ENCODE measurements at regions not wholly inside any gene's neighbourhood (a gene's known extent, or its start where the extent isn't known, plus 50 kb on each side); places are given as distances from the start of the nearest gene placed in this dataset.
"Not testable (repeated sequence)": the region's sequence is repeated elsewhere in the genome, so short reads cannot be mapped to it uniquely, and the experiment has no call there.

DNA sequence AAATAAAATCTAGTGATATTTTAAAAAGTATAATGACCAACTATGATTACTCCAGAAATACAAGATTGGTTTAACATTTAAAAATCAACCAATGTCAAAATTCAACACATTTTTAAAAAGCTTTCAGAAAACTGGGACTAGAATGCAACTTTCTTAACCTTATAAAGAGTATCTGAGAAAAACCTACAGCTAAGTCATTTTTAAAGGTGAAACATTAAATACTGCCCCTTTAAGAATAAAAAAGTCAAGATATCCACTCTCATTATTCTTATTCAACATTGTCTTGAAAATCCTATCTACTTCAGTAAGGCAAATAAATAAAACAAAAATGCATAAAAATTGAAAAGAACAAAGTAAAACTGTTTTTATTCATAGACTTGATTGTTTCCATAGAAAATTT lies 673.2 kb downstream of the UQCRFS1 start:
- TF ChIP-seq TAF1 (IDR thresholded peaks at IDR 0.05; ENCODE audit: low read depth, low read length) (no peak), POLR2AphosphoS5 (IDR thresholded peaks at IDR 0.05; ENCODE audit: low read depth, low read length) (no peak), POU2F2 (IDR thresholded peaks at IDR 0.05; ENCODE audit: low read depth, low read length) (no peak), POLR2A (IDR thresholded peaks at IDR 0.05; ENCODE audit: low read depth, low read length) (no peak), SPI1 (IDR thresholded peaks at IDR 0.05; ENCODE audit: low read depth, low read length) (no peak), PAX5 (IDR thresholded peaks at IDR 0.05; ENCODE audit: insufficient read depth, low read length, severe bottlenecking) (no peak)
- DNase-seq (ENCODE audit: insufficient read length, low spot score) (no peak), FAIRE-seq (no peak)

DNA sequence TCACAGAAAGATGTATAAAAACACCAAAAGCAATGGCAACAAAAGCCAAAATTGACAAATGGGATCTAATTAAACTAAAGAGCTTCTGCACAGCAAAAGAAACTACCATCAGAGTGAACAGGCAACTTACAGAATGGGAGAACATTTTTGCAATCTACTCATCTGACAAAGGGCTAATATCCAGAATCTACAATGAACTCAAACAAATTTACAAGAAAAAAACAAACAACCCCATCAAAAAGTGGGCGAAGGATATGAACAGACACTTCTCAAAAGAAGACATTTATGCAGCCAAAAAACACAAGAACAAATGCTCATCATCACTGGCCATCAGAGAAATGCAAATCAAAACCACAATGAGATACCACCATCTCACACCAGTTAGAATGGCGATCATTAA lies 674.4 kb downstream of the UQCRFS1 start:
- DNase-seq (ENCODE audit: insufficient read length, low spot score); FAIRE-seq: not testable (repeated sequence)

DNA sequence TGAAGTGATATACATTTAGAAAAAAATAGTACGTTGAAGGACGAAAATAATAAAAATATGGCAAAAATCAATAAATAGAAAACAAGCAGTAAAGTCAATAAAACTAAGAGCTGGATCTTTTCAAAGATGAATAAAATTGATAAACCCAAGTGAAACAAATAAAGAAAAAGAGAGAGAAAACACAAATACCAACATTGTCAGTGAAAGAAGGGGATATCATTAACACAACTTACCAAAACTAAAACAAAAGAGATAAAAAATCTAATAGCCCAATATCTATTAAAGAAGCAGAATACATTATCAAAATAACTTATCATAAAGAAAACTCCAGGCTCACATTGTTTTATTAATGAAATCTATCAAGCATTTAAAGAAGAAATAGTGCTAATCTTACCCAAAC lies 675.1 kb downstream of the UQCRFS1 start:
- DNase-seq (ENCODE audit: insufficient read length, low spot score): no peak
- FAIRE-seq: no peak
- TF ChIP-seq POLR2AphosphoS5 (IDR thresholded peaks at IDR 0.05; ENCODE audit: low read depth, low read length) (no peak), SPI1 (IDR thresholded peaks at IDR 0.05; ENCODE audit: low read depth, low read length) (no peak), POU2F2 (IDR thresholded peaks at IDR 0.05; ENCODE audit: low read depth, low read length) (no peak), PAX5 (IDR thresholded peaks at IDR 0.05; ENCODE audit: insufficient read depth, low read length, severe bottlenecking) (no peak), POLR2A (IDR thresholded peaks at IDR 0.05; ENCODE audit: low read depth, low read length) (no peak), TAF1 (IDR thresholded peaks at IDR 0.05; ENCODE audit: low read depth, low read length) (no peak)

DNA sequence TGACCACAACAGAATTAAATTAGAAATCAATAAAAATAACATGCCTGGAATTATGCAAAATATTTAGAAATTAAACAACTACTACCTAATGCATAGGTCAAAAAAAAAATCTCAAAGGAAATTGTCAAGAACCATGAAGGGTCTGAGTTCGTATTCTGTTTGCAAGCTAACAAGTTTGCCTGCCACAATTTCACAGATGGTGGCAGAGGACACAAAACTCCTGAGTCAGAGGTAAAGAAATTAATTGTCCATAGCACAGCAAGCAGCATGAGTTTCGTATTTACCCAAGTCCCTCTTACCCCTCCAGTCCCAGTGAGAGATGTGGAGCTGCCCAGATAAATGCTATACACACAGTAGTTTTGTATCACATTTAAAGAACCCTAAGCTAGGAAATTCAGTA lies 675.9 kb downstream of the UQCRFS1 start:
- no peak for TF ChIP-seq SPI1 (IDR thresholded peaks at IDR 0.05; ENCODE audit: low read depth, low read length)
- TF ChIP-seq POLR2A (IDR thresholded peaks at IDR 0.05; ENCODE audit: low read depth, low read length): no peak
- TF ChIP-seq POU2F2 (IDR thresholded peaks at IDR 0.05; ENCODE audit: low read depth, low read length): no peak
- TF ChIP-seq POLR2AphosphoS5 (IDR thresholded peaks at IDR 0.05; ENCODE audit: low read depth, low read length): no peak
- TF ChIP-seq PAX5 (IDR thresholded peaks at IDR 0.05; ENCODE audit: insufficient read depth, low read length, severe bottlenecking): no peak
- TF ChIP-seq TAF1 (IDR thresholded peaks at IDR 0.05; ENCODE audit: low read depth, low read length): no peak
- FAIRE-seq (no peak), DNase-seq (ENCODE audit: insufficient read length, low spot score) (no peak)

DNA sequence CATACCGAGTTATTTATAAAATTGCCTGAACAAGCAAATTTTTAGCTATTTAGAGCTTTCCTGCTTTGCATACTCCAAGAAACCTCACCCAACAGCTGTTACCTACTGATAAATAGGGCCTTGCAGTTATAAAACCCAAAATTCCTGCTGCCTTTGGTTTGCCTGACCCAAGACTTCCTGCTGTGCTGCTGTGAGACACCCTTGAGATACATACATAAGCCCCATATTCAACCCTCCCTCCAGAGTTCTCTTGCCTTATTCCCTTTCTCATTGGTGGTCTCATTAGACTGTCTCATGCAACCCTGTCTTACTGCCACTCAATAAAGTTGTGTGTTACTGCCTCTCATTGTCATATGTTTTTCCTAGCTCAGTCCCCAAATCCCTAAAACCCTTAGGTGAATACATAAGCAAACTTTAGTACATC lies 677.6 kb downstream of the UQCRFS1 start:
- no peak for DNase-seq (ENCODE audit: insufficient read length, low spot score)
- no peak for FAIRE-seq
- TF ChIP-seq SPI1 (IDR thresholded peaks at IDR 0.05; ENCODE audit: low read depth, low read length) (no peak), PAX5 (IDR thresholded peaks at IDR 0.05; ENCODE audit: insufficient read depth, low read length, severe bottlenecking) (no peak), TAF1 (IDR thresholded peaks at IDR 0.05; ENCODE audit: low read depth, low read length) (no peak), POLR2A (IDR thresholded peaks at IDR 0.05; ENCODE audit: low read depth, low read length) (no peak), POU2F2 (IDR thresholded peaks at IDR 0.05; ENCODE audit: low read depth, low read length) (no peak), POLR2AphosphoS5 (IDR thresholded peaks at IDR 0.05; ENCODE audit: low read depth, low read length) (no peak)

DNA sequence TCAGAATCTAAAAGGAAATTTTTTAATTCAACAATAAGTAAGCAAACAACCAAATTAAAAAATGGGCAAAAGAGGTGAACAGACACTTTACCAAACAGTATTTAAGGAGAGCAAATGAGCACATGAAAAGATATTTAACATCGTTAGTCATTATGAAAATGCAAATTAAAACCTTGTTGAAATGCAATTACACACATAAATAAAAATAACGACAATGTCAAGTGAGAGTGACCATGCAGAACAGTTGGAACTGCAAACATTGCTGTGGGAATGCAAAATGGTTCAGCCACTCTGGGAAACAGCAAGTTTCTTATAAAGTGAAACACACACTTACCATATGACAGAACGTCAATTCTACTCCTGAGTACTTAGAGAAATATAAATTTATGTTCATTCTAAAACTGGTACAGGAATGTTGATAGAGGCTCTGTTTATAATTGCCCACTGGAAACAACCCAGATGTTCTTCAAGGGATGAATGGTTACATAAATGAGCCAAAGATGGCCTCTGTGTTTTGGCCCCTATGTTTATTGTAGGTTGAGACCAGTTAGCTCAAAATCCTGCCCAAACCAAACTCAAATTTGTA lies 678.1 kb downstream of the UQCRFS1 start:
- FAIRE-seq: no peak
- DNase-seq (ENCODE audit: insufficient read length, low spot score): no peak
- TF ChIP-seq POLR2AphosphoS5 (IDR thresholded peaks at IDR 0.05; ENCODE audit: low read depth, low read length) (no peak), POLR2A (IDR thresholded peaks at IDR 0.05; ENCODE audit: low read depth, low read length) (no peak), PAX5 (IDR thresholded peaks at IDR 0.05; ENCODE audit: insufficient read depth, low read length, severe bottlenecking) (no peak), TAF1 (IDR thresholded peaks at IDR 0.05; ENCODE audit: low read depth, low read length) (no peak), POU2F2 (IDR thresholded peaks at IDR 0.05; ENCODE audit: low read depth, low read length) (no peak), SPI1 (IDR thresholded peaks at IDR 0.05; ENCODE audit: low read depth, low read length) (no peak)

DNA sequence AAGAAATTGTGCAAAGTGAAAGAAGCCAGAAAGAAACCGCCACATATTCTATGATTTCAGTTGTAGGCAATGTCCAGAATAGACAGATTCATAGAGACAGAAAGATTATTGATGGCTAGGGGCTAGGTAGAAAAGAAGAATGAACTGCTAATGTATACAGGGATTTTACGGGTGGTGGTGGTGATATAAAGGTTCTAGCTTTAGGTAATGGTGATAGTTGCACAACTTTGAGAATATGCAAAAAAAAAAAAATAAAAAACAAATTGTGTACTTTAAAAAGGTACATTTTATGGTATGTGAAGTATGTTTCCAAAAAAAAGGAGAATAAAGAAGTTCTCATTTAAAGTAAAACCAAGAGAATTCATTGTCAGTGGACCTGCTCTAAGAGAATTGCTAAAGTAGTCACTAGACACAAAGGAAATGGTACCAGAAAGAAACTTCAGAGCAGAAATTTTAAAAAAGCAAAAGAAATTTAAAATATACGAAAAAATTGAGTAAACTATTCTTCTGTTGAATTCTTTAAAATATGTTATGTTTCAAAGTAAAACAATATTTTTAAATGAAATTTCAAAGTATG lies 680.1 kb downstream of the UQCRFS1 start:
- FAIRE-seq (no peak), DNase-seq (ENCODE audit: insufficient read length, low spot score) (no peak)
- TF ChIP-seq POU2F2 (IDR thresholded peaks at IDR 0.05; ENCODE audit: low read depth, low read length): no peak
- TF ChIP-seq POLR2AphosphoS5 (IDR thresholded peaks at IDR 0.05; ENCODE audit: low read depth, low read length): no peak
- no peak for TF ChIP-seq PAX5 (IDR thresholded peaks at IDR 0.05; ENCODE audit: insufficient read depth, low read length, severe bottlenecking)

DNA sequence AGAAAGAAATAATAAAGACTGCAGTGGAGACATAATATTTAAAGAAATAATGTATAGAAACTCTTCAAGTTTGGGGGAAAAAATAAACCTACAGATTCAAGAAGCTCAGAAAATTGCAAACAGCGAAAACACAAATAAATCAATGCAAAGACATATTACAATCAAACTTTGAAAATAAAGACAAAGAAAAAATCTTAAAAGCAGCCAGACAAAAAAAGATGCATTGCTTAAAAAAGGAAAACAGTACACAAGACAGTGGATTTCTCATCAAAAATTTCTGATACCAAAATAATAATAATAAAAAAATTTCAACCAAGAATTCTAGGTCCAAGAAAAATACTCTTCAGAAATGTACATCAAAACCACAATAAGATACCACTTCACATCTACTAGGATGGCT lies 681.0 kb downstream of the UQCRFS1 start:
- no peak for DNase-seq (ENCODE audit: insufficient read length, low spot score)
- TF ChIP-seq POLR2AphosphoS5 (IDR thresholded peaks at IDR 0.05; ENCODE audit: low read depth, low read length): no peak
- no peak for TF ChIP-seq TAF1 (IDR thresholded peaks at IDR 0.05; ENCODE audit: low read depth, low read length)
- no peak for TF ChIP-seq SPI1 (IDR thresholded peaks at IDR 0.05; ENCODE audit: low read depth, low read length)
- TF ChIP-seq PAX5 (IDR thresholded peaks at IDR 0.05; ENCODE audit: insufficient read depth, low read length, severe bottlenecking): no peak
- no peak for TF ChIP-seq POU2F2 (IDR thresholded peaks at IDR 0.05; ENCODE audit: low read depth, low read length)
- TF ChIP-seq POLR2A (IDR thresholded peaks at IDR 0.05; ENCODE audit: low read depth, low read length): no peak
- FAIRE-seq: no peak

DNA sequence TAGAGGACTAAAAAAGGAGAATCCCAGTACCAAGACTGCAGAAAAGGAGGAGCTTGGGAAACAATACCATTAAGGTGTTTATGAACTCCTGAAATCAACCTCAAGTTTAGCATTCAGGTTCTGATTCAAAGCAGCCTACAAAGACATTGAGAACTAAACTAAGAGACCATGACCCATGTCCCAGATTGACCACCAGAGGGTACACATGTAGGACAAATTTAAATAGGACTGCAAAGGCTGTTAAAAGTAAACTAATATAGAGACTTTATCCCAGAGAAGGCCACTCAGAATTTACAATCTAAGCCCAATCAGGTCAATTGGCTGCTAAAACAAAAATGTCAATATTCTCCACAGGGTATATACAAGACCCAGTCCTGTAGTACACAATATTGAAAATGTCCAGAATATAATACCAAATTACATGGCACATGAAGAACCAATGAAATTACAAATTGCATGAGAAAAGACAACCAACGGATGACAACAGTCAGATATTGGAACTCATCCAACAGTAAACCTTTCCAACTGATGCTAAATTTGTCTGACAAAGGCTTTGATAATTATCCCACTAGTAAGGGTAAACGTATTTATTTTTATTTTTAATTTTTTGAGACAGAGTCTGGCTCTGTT lies 682.4 kb downstream of the UQCRFS1 start:
- no peak for DNase-seq (ENCODE audit: insufficient read length, low spot score)
- TF ChIP-seq POLR2AphosphoS5 (IDR thresholded peaks at IDR 0.05; ENCODE audit: low read depth, low read length) (no peak), POU2F2 (IDR thresholded peaks at IDR 0.05; ENCODE audit: low read depth, low read length) (no peak), SPI1 (IDR thresholded peaks at IDR 0.05; ENCODE audit: low read depth, low read length) (no peak), PAX5 (IDR thresholded peaks at IDR 0.05; ENCODE audit: insufficient read depth, low read length, severe bottlenecking) (no peak), TAF1 (IDR thresholded peaks at IDR 0.05; ENCODE audit: low read depth, low read length) (no peak), POLR2A (IDR thresholded peaks at IDR 0.05; ENCODE audit: low read depth, low read length) (no peak)
- FAIRE-seq: no peak

DNA sequence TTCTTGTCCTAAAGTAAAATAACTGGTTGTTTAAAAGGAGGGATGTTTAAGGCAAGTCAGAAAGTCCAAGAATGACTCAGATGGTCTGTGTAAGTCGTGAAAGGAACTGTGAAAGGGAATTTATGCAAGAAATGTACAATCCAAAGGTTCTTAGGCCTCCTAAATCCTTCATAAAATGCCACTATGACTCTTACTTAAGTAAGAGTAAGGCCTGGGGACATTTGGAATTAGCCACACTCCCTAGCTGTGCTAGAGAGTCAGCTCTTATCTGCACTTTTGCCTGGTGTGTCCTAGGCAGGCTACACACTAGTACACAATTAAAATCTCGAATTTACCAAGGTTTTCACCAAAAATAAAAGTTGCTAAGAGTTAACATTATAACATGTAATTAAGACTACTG lies 686.9 kb downstream of the UQCRFS1 start:
- DNase-seq (ENCODE audit: insufficient read length, low spot score) (no peak), FAIRE-seq (no peak)
- no peak for TF ChIP-seq PAX5 (IDR thresholded peaks at IDR 0.05; ENCODE audit: insufficient read depth, low read length, severe bottlenecking)
- TF ChIP-seq SPI1 (IDR thresholded peaks at IDR 0.05; ENCODE audit: low read depth, low read length): no peak
- no peak for TF ChIP-seq POLR2AphosphoS5 (IDR thresholded peaks at IDR 0.05; ENCODE audit: low read depth, low read length)
- no peak for TF ChIP-seq POLR2A (IDR thresholded peaks at IDR 0.05; ENCODE audit: low read depth, low read length)

All from GM12891 (cell line).